Breast epithelium (tissue), 3 donors: ENCODE measurements at regions not wholly inside any gene's neighbourhood (a gene's known extent, or its start where the extent isn't known, plus 50 kb on each side); places are given as distances from the start of the nearest gene placed in this dataset.

Experiments used
- CTCF ChIP-seq, 3 donors: fragments of 450-650 bp; IDR thresholded peaks; one replicate each; pipeline ENCODE4 v1.5.1; 2016 to 2017; ENCODE audit warnings: antibody characterized with exemption in 3 of 3, mild to moderate bottlenecking in 3 of 3, moderate library complexity in 3 of 3
- POLR2A ChIP-seq: fragments of 450-650 bp; IDR thresholded peaks from one replicate; pipeline ENCODE4 v1.6.1; 2016; ENCODE audit warnings: antibody characterized with exemption, mild to moderate bottlenecking, moderate library complexity
- POLR2AphosphoS5 ChIP-seq, 3 donors: sonication (generic); formaldehyde crosslinking; IDR thresholded peaks; one replicate each; pipeline ENCODE4 v1.6.1; 2017; ENCODE audit warnings: antibody characterized with exemption in 3 of 3

- no peak for TF ChIP-seq CTCF (IDR thresholded peaks at IDR 0.05)
- TF ChIP-seq POLR2A, result no peak
- no peak for TF ChIP-seq POLR2AphosphoS5 (IDR thresholded peaks at IDR 0.05)
Measured at GRCh38 chr12:125399489-125399888, 334.3 kb downstream of the AACS start.
